GM19238 (cell line): ENCODE measurements at regions not wholly inside any gene's neighbourhood (a gene's known extent, or its start where the extent isn't known, plus 50 kb on each side); places are given as distances from the start of the nearest gene placed in this dataset.
"Not testable (repeated sequence)": the region's sequence is repeated elsewhere in the genome, so short reads cannot be mapped to it uniquely, and the experiment has no call there.

ENCODE experiments used
- DNase-seq: peaks from one replicate; pipeline ENCODE4 v3.0.0; 2011; ENCODE audit warnings: low spot score; ENCODE audit not compliant: insufficient read length

DNA sequence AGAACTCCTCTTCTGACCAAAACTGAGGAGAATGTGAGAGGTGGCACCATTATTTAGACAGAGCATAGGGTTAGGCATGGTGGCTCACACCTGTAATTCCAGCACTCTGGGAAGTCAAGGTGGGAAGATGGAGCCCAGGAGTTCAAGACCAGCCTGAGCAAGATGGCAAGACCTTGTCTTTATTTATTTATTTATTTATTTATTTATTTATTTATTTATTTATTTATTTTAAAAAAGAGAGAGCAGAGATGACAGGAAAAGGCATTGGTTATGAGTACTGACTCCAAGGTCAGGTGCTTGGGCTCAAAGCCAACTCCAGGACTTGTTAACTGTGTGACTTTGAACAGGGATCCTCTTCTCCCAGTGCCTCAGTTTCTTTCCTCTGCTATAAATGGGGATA lies 217.7 kb downstream of the MEX3B start:
- no peak for DNase-seq

DNA sequence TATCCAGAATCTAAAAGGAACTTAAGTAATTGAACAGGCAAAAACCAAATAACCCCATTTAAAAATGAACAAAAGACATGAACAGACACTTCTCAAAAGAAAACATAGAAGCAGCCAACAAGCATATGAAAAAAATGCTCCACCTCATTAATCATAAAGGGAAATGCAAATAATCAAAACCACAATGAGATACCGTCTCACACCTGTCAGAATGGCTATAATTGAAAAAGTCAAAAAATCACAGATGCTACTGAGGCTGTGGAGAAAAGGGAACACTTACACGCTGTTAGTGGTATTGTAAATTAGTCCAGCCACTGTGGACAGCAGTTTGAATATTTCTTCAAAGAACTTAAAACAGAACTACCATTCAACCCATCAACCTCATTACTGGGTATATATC lies 220.7 kb downstream of the MEX3B start:
- DNase-seq, result no peak

DNA sequence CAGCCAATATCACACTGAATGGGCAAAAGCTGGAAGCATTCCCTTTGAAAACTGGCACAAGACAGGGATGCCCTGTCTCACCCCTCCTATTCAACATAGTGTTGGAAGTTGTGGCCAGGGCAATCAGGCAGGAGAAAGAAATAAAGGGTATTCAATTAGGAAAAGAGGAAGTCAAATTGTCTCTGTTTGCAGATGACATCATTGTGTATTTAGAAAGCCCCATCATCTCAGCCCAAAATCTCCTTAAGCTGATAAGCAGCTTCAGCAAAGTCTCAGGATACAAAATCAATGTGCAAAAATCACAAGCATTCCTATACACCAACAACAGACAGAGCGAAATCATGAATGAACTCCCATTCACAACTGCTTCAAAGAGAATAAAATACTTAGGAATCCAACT lies 223.2 kb downstream of the MEX3B start:
- DNase-seq, result not testable (repeated sequence)

DNA sequence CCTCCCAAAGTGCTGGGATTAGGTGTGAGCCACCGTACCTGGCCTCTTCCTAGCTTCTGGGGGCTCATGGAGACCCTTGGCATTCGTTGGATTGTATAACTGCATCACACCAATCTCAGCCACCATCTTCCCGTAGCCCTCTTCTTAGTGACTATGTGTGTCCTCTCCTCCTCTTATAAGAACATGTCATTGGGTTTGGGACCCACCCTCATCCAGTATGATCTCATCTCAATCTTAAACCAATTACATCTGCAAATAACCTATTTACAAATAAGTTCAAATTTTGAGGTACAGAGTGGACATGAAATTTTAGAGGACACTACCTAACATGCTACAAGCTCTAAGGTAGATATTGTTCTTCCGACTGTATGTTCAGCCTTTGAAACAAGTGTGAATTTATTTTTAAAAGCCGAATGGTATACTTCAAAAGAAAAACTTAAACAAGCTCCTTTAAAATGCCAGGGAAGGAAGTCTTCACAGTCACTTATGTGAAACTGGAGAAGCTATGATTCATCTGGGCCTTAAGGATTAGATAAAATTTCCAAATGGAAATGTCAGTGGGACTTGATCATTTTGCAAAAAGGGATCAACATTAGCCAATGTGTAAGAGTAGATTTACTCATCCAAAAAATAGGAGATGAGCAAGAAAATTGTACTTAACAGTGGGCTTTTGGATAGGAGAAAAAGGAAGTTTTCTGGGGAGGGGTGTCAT lies 225.7 kb downstream of the MEX3B start:
- DNase-seq, result no peak

DNA sequence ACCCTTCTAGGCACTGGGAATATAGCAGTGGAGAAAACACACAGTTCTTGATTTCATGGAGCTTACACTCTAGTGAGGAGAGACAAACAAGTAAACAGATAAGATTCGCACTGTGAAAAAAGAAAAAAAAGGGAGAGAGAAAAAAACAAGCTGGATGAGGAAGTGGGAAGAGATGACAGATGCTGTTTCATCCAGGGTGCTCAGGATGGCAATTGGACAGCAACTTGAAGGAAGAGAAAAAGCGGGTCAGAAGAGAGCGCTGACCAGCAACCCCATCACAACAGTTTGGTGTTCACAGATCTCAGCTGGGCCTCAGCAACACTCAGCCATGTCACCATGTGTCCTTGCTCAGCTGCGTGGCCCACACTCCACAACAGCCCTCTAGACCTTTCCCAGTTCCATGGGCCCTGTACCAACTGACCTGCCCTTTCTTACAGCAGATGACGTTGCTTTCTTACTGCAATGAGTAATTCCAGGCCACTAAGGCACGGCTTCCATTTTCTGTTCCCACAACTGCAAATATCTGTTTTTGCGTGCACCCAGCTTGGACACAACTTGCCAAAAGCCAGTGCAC lies 230.8 kb downstream of the MEX3B start:
- no peak for DNase-seq

DNA sequence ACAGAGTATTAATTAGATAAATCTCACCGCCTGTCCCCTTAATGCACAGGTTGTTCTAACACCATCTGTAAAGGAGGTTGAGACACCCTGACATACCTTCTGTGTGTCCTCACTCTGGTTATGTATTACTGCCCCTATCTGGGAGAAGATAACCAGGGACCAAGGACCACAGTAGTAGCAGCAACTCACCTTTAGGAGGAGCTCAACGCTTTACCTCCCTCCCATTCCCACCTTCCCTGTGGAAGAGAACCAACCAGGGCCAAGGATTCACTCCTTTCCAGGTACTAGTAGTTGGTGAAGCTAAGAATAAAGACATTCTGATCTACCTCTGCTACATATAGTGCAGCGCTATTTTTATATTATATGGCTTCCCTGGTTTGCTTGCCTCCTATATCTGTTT lies 232.6 kb downstream of the MEX3B start:
- DNase-seq, result no peak

DNA sequence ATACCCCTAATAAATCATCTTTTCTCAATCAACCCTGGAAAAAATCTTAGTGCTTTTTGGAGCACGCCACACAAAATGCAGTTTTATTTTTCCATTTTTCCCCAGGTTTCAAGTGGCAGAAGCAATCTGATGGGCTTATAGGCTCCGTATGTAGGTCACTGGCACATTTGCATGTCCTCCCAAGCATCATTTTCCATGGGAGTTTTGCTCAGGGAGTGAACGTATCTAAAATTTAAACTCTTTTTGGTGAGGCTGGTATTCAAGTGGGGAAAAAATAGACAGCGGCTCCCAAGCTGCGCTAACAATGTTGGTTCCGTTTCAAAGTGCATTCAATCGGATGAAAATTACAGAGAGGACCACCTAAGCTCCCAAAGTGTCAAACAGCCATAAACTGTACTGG lies 233.4 kb downstream of the MEX3B start:
- no peak for DNase-seq

DNA sequence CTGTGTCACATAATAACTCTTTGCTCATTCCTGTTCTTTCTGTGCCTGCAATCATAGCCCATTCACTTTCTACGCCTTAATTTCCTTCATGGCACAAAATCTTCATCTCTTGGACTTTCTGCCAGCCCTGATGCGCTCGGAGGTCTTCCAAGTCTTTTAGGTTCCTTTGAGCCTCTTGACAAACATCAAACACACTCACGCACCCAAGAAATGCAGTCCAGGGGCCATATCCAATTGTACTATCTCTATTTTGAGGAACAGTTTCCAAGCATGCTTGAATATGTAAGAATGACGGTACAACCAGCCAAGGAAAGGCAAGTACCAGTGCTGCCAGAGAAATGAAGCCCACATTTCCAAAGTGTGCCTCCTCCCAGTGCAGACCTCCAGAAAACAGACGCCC lies 234.1 kb downstream of the MEX3B start:
- no peak for DNase-seq

DNA sequence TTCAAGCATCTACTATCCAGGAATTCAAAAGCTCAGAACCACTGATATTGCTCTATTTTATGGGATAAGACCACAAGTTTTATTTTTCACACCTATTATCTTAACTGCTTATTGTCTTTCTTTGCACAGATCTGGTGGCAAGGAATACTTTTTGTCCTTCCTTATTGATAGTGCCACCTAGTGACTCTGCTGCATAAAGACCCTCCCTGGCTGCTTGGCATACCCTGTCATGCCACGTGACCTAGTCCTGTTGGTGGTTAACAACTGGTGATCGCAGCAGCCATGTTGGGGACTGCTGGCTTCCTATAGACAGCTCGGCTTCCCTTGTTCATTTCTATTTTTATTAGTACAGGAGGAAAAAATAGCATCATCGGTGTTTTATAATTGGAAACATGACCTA lies 236.3 kb downstream of the MEX3B start:
- no peak for DNase-seq

DNA sequence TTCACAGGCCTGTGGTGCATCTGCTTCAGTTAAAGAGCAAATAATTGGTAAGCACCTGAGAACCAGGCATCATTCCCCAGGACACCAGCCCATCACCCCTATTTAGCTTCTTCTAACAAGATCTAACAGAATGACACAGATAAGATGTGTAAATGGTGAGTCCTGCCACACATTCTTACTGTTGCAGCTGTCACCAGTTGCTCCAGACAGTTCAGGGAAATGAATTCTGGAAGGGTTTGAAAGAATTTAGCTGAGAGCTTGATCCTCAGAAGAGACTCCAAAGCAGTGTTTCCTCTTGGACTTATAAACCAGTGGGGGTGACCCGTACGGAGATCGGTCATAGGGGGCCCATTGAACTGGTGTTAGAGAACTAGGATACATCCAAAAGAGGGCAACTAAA lies 238.0 kb downstream of the MEX3B start:
- no peak for DNase-seq

DNA sequence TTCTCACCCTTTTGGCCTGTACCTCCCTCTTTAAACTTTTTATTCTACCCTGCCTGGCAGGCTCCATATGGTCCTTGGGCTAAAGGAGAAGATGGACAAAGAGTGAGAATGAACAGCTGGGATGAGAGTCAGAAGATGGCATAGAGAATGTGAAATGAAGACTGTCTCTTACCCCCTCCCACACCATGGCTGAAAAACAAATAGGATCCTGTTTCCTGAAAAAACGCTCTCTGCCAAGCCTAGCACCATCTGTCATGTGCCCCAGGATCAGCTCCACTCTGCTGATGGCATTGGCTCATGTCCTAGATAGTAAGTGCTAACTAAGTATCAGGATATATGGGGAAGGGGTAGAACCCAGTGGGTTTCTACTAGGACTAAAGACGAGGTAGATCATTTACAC lies 238.6 kb downstream of the MEX3B start:
- DNase-seq, result no peak

DNA sequence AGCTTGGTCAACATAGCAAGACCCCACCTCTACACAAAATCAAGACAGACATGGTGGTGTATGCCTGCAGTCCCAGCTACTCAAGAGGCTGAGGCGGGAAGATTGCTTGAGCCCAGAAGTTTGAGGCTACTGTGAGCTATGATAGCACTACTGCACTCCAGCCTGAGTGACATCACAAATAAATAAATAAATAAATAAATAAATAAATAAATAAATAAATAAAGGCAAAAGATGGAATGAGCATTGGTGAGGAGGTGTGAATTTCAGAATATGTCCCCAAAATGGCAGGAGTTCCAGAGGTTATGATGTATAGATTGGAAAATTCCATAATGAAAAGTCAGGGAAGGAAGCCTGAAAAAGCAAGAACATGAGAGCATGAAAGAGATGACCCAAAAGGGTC lies 249.9 kb downstream of the MEX3B start:
- DNase-seq, result no peak

DNA sequence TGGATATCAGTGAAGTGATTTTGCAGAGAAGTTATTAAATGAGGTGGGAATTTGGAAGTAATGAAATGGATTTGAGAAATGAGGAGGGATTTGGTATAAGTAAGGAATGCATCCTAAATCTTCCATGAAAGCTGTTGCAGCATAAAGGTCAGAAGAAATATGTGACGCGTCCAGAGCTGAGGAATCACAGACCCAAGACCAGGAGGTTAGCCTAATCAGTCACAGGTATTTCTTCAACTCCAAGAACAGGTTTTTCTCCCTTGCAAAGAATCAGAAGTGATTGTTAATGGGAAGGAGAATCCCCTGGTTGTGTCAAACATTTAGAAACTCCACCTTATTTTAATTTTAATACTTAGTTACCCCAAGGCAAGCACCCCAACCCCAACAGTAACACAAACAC lies 253.2 kb downstream of the MEX3B start:
- DNase-seq, result no peak

DNA sequence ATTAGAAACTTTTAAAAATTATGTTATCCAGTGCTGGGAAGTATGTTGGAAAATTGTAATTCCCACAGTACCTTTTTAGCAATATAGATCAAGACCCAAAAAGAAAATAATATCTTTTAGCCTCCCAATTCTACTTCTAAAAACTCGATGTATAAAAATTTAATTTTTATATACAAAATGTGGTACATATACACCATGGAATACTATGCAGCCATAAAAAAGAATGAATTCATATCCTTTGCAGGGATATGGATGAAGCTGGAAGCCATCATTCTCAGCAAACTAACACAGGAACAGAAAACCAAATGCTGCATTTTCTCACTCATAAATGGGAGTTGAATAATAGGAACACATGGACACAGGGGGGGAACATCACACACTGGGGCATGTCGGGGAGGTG lies 254.5 kb downstream of the MEX3B start:
- DNase-seq, result not testable (repeated sequence)

DNA sequence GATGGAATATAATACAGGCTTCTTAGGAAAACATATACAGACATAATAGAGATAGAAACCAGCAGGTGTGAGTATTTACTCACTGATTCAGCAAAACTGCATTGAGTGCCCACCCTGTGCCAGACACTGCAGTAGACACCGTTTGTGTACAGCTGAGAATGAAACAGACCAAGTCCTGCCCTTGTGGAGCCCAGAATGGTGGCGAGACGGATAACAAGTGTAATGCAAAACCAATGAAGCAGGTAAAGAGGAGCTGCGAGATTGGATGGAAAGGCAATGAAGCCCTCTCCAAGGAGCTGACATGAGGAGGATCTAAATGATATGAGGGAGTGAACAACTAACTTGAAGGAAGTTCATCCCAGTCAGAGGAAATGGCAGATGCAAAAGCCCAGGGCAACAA lies 256.4 kb downstream of the MEX3B start:
- DNase-seq, result no peak

DNA sequence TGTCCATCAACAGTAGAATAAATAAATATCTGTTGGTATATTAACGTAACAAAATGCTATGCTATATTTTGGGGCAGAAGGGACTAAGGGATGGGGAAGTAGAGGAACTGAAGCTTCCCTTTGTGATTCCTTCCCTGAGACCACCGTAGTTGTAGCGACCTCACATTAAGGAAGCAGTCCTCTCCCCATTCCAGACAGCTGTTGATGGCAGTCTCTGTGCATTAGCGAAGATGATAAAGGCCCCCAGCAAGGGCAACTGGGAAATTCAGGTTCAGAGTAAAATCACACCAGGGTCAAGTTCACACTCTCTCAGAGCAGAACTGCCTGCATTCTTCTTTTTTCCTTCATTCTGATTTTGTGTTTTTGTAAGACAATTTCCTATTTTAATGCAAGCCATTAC lies 259.0 kb downstream of the MEX3B start:
- DNase-seq, result no peak

DNA sequence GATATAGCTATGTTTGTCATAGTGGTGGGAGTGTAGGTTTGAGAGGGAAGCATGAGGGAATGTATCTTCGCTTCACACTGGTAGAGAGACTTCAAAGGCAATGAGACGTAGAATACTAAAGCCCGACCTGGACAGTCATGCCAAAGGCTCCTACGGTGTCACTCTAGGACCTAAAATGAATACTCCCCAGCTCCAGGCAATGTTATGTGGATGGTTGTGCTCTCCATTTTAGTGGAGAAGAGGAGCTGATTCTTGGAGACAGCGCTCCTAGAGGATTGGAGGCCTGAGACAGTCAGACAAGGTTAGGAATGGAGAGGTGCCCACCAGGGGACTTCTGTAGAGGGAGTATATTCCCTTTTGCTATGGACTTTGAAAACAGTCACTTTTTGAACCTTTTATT lies 260.1 kb downstream of the MEX3B start:
- no peak for DNase-seq

DNA sequence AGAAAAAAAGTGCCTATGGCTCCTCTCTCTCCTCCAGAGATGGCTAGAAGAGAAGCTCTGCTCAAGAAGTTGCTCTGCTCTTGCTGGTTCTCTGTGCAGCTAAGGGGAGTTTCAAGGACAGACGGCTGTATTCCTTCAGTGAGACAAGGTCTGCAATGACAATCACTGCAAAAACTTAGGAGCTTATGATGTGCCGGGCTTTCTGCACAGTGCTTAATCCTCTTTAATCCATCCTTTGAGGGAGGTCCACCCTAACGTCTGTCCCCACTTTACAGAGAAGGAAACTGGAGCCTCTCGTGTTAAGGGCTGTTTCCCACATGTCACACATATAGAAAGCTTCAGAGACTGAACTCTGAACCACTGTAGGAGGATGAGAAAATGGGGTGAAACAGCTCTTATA lies 260.6 kb downstream of the MEX3B start:
- no peak for DNase-seq

DNA sequence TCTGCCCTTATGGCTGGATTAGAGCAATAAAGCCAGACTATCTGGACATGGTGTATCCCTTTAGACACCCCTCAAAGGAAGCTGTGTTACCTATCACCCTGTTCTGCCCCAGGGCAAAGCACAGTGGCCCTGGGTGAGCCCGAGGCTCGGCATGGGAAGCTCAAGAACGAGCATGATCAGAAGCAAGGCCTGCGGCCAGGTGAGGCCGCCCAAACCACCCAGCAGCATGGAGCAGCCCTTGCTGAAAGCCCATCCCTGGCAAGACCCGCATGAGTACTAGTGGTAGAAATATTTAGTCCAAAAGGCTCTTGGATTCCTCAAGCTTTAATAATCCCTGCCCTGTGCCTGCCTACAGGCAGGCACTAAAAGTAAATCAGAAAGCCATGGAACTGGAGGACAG lies 261.1 kb downstream of the MEX3B start:
- no peak for DNase-seq

DNA sequence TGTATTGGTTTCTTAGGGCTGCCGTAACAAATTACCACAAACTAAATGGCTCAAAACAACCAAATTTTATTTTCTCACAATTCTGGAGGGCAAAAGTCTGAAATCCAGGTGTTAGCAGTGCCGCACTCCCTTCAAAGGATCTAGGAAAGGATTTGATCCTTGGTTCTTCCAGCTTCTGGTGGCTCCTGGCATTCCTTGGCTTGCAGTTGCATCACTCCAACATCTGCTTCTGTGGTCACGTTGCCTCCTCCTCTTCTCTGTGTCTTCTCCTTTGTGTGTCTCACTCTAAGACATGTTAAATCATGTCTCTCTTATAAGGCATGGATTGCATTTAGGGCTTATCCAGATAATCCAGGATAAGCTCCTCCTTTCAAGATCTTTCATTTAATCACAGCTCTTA lies 262.2 kb downstream of the MEX3B start:
- no peak for DNase-seq

DNA sequence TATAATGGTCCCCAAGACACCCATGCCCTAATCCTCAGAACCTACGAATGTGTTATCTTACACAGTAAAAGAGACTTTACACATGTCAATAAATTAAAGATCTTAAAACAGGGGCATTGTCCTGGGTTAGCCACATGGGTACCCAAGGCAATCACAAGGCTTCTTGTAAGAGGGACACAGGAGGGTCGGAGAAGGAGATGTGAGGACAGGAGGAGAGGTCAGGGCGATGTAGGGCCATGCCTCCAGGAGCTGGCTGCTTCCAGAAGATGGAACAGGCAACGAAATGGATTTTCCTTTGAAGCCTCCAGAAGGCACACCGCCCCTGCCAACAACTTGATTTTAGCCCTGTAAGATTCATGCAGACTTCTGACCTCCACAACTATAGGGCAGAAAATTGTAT lies 262.7 kb downstream of the MEX3B start:
- no peak for DNase-seq

DNA sequence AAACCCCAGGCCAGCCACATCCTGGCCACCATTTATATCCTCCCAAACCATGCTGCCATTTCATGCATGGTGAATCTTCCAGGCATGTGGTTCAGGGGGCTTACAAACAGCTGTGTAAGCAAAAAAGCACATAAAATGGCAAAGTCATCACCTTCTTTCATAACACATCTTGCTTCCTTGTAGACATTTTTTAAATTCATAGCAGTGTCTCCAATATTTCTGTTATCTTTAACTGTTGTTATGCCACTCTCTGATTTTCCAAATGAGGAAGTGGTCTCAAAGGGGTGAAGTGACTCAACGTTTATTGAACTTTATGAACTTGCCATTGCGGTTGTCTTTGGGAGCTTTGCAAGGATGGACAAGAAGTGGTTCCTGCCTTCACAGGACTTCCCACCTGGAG lies 264.4 kb downstream of the MEX3B start:
- no peak for DNase-seq

DNA sequence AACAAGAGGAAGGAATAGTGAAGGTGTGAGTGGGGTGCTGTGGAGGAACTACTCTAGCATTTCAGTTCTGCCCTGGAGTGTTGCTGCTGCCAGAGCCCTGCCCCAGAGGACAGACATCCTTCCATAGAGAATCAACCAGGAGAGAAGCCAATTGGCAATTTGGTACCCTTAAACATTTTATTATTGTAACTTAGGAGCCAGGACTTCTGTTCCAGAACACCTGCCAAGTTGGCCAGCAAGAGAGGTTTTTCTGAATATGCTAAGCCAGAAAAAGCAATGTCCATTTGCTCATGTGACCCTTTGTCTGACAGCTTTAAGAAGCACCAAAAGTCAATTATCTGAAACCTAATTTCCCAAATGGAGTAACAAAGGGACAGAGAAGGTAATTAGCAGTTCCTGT lies 264.9 kb downstream of the MEX3B start:
- no peak for DNase-seq

DNA sequence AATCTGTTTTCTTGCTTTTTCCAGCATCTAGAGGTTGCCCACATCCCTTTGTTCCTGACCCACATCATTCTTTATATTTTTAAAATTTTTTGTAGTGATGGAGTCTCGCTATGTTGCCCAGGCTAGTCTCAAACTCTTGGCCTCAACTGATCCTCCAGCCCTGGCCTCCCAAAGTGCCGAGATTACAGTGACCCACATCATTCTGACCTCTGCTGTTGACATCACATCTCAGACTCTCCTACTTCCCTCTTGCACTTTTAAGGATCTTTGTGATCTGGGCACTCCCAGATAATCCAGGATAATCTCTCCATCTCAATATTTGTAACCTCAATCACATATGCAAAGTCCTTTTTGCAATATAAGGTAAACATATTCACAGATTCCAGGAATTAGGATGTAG lies 266.6 kb downstream of the MEX3B start:
- DNase-seq, result no peak
